GM12873 (cell line): ENCODE measurements at regions not wholly inside any gene's neighbourhood (a gene's known extent, or its start where the extent isn't known, plus 50 kb on each side); places are given as distances from the start of the nearest gene placed in this dataset.

Experiments
- TF ChIP-seq, protein P1 (sequence below): IDR thresholded peaks from 2 replicates; pipeline ENCODE4 v1.5.1; 2012; ENCODE audit warnings: low read depth, mild to moderate bottlenecking, moderate library complexity, low read length, control low read depth; ENCODE audit not compliant: insufficient read depth; ENCODE audit errors: missing control alignments

DNA sequence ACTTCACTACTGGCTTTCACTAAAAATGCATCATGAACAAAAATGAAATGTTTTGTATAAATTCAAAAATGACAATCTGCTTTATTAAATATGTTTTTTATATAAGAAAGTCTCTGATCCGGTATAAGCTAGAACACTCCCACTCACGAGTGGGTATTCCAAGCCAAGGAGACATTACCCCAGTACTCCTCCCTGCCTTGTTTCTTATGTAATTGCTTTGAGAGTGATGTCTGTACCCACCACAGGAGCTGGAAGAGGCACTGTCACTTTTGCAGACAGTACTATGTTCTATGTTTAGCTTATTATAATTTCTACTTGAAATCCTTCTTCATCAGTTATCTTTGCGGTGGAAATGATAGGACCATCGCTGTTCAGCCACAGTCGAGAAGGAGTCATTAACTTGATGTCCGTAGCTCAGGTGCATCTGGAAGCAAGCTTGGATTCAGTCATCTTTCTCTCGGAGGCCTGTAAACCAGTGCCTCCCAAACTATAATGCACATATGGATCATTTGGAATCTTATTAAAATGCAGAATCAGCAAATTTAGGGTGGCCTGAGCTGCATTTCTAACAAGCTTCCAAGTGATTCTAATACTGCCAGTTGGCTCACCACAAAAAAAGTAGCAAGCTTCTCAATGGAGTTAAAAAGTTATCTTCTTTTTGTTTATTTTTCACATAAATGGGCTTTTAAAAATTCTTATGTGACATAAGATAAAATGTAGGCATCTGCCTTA lies 396.4 kb downstream of the GRIA2 start:
- TF ChIP-seq, protein P1, sequence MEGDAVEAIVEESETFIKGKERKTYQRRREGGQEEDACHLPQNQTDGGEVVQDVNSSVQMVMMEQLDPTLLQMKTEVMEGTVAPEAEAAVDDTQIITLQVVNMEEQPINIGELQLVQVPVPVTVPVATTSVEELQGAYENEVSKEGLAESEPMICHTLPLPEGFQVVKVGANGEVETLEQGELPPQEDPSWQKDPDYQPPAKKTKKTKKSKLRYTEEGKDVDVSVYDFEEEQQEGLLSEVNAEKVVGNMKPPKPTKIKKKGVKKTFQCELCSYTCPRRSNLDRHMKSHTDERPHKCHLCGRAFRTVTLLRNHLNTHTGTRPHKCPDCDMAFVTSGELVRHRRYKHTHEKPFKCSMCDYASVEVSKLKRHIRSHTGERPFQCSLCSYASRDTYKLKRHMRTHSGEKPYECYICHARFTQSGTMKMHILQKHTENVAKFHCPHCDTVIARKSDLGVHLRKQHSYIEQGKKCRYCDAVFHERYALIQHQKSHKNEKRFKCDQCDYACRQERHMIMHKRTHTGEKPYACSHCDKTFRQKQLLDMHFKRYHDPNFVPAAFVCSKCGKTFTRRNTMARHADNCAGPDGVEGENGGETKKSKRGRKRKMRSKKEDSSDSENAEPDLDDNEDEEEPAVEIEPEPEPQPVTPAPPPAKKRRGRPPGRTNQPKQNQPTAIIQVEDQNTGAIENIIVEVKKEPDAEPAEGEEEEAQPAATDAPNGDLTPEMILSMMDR: no peak

DNA sequence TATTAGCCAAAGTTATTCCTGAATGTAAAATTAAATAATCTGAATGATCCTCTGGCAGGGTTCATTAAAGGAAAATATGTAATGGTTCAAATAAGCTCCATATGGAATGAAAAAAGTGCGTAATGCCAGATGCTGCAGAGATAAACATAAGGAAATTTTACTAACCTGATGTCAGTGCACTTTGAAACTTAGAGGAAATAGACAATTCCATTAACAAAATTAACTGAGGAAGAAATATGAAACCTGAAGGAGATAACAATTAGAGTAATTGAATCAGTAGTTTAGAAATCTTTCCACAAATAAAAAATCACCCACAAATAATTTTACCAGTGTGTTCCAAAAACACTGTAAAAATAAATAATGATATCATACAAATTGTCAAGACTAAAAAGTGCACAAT lies 387.5 kb downstream of the GRIA2 start:
- TF ChIP-seq, protein P1: no peak

DNA sequence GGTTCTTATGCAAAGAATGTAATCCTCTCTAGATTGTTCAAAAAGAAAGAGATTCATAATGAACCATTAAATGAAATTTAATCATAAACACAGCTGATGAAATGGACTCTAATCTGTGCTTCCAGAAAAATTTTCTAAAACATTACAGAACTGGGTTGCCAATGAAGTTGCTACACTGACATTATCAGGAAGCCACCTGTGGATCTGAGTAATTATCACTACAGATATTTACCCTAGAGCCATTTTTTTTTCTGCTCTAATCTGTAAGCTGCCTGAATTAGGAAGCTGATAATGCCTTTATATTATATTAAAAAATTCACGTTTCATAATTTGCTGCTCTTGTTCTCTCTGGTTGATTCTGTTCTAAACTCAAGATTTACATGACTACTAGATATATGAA lies 380.1 kb downstream of the GRIA2 start:
- TF ChIP-seq, protein P1: no peak

DNA sequence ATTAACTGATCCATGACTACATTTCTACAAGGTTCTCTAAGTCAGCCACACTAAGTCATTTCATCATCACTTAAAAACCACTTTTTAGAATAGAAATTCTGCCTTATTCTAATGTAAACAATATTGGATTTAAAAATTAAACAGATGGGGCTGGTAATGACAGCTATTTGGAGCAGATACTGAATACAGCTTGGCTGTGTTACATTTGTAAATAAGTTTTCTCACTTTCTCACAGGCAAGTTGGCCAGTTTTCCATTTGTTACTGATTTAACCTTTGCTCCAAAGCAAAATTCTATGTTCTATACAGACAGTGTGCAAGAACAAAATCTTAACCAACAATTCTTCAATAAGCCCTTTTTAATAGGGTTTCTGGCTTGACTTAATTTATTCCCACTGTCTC lies 370.7 kb downstream of the GRIA2 start:
- TF ChIP-seq, protein P1: no peak

DNA sequence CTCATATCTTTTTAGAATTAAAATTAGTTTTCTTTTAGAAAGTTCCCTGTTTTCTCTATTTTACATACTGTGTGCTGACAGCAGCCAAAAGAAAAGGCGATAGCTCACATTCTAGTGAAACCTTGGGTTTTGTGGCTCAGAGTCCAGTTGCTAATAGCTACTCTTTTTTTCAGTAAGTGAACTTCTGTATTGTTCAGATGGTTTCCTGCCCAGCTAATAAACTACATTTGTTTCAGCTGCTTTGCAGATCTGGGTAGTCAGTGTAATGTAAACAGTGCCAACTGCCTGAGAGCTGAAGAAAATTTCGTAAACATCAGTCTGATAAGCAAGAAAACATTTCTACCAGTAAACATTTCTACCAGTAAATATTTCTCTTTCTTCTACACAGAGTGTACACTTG lies 370.2 kb downstream of the GRIA2 start:
- TF ChIP-seq, protein P1: no peak

DNA sequence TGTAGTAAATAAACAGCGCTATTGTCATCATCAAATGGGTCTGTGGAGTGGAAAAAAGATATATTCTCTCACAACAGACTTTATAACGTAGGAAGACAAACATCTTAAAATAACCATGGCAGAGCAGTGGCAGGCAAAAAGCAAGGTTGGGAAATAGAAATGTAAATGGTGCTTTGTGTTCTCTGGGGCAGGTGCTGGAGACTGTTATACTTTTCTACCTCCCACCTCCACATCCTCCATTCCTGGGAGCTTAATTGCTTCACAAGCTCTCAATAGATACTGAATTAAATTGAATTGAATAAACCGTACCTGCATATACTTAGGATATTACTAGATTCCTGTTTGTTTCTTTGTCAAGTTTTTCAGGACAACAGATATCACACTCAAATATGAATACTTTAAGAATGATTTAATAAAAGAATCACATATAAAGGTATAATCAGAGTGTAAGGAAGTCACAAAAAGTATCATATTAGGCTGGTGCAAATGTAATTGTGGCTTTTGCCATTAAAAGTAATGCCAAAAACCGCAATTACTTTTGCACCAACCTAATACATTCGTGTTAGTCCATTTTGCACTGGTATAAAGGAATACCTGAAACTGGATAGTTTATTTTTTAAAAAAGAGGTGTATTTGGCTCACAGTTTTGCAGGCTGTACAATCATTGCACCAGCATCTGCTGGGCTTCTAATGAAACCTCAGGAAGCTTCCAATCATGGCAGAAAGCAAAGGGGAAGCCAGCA lies 367.3 kb downstream of the GRIA2 start:
- TF ChIP-seq, protein P1: no peak

DNA sequence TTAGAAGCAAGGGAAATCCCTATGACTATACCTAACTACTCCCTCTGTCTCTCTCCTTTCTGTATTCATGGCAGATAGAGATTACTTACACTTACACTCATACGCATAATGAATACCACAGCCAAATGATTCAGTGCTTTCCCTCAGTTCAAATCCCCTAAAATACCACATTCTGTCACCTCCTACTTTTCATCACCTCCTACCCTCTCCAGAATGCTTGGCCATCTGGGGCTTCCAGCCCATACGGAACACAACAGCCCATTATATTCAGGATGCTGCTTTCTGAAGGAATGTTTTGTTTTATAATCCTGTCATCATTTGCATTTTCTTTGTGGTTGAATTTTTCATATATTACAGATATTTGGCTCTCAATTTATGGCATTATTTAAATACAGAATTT lies 361.6 kb downstream of the GRIA2 start:
- TF ChIP-seq, protein P1: no peak
